Transverse colon (tissue), 4 donors: ENCODE measurements at regions not wholly inside any gene's neighbourhood (a gene's known extent, or its start where the extent isn't known, plus 50 kb on each side); places are given as distances from the start of the nearest gene placed in this dataset.
A peak's percentile ranks its signal among the peaks of the same experiment; 100 is the strongest.
"Not testable (repeated sequence)": the region's sequence is repeated elsewhere in the genome, so short reads cannot be mapped to it uniquely, and the experiment has no call there.

Experiments used
- DNase-seq: peaks from one replicate; pipeline ENCODE4 v3.0.0-alpha.2; 2019
- H3K27ac ChIP-seq, 4 donors: fragments of 200-600 bp; sonication (generic); 2 replicates each; pipeline ENCODE4 v1.5.1; 2016 to 2018; ENCODE audit warnings: inconsistent platforms in 4 of 4
- H3K27me3 ChIP-seq: fragments of 200-600 bp; sonication (generic); 2 replicates; pipeline ENCODE4 v1.5.1; 2017; ENCODE audit warnings: inconsistent platforms
- H3K36me3 ChIP-seq, 4 donors: fragments of 200-600 bp; sonication (generic); 2 replicates each; pipeline ENCODE4 v1.5.1; 2017 to 2019; ENCODE audit warnings: inconsistent platforms in 4 of 4
- H3K4me1 ChIP-seq, 4 donors: fragments of 200-600 bp; sonication (generic); 2 replicates each; pipeline ENCODE4 v1.5.1; 2017 to 2020; ENCODE audit warnings: inconsistent platforms in 4 of 4
- H3K4me3 ChIP-seq, 4 donors: fragments of 200-600 bp; sonication (generic); 1 replicate in 1 of 4; 2 replicates in 3 of 4; pipeline versions ENCODE4 v1.5.1 to v1.6.1; 2017 to 2019; ENCODE audit warnings: inconsistent platforms in 4 of 4
- H3K9me3 ChIP-seq, 2 donors: fragments of 200-600 bp; sonication (generic); 2 replicates each; pipeline ENCODE4 v1.5.1; 2017 to 2019; ENCODE audit warnings: inconsistent platforms in 2 of 2
- CTCF ChIP-seq, 5 experiments: fragments of 200-600 bp in 3 of 5; fragments of 450-650 bp in 2 of 5; sonication (generic) in 3 of 5; IDR thresholded peaks; 1 replicate in 2 of 5; 2 replicates in 3 of 5; pipeline ENCODE4 v1.5.1; 2016 to 2017; ENCODE audit warnings: antibody characterized with exemption in 5 of 5, inconsistent platforms in 3 of 5, mild to moderate bottlenecking in 2 of 5, moderate library complexity in 1 of 5
- EP300 ChIP-seq: sonication (generic); formaldehyde crosslinking; IDR thresholded peaks from one replicate; pipeline ENCODE4 v1.6.1; 2017; ENCODE audit warnings: antibody characterized with exemption, low read depth
- POLR2A ChIP-seq: fragments of 450-650 bp; IDR thresholded peaks from one replicate; pipeline ENCODE4 v1.6.1; 2016; ENCODE audit warnings: antibody characterized with exemption, mild to moderate bottlenecking, moderate library complexity
- POLR2AphosphoS5 ChIP-seq, 3 donors: sonication (generic); formaldehyde crosslinking; IDR thresholded peaks; one replicate each; pipeline ENCODE4 v1.6.1; 2016; ENCODE audit warnings: antibody characterized with exemption in 3 of 3
- WGBS, 2 donors: methylation state at CpG; one replicate each; pipeline ENCODE4 v1.1.5; 2018; ENCODE audit warnings: low coverage in 1 of 2; 5-methylcytosine and 5-hydroxymethylcytosine counted together
- in situ Hi-C, 4 donors: fragments of 200-750 bp; cut with MboI; loops; one replicate each; pipeline versions ENCODE4 v1.15.0 to v1.15.1; 2017; ENCODE audit warnings: low sequenced_read_pairs in 3 of 4, low pct_ligation_motif_present in 1 of 4, low pct_unique_long_range_greater_than_20kb in 1 of 4
- intact Hi-C: fragments of 100-400 bp; cut with DNase I; formaldehyde crosslinking; loops from one replicate; pipeline ENCODE4 v1.15.1; 2023; ENCODE audit warnings: low total_unique reads

- Histone ChIP-seq H3K9me3 (no peaks in the 10 kb centered on the region), H3K27ac (no peak overlapping the region), H3K4me1 (no peaks in the 10 kb centered on the region), H3K36me3 (no peaks in the 10 kb centered on the region), H3K27me3 (no peaks in the 10 kb centered on the region), H3K4me3 (no peak overlapping the region)
- in situ Hi-C loops = no loop called here
- WGBS, 2 donors = 68 to 71% methylated on average over 4 of the region's 4 CpGs
- TF ChIP-seq POLR2A (no peak), EP300 (no peak), CTCF (IDR thresholded peaks at IDR 0.05) (no peak), POLR2AphosphoS5 (IDR thresholded peaks at IDR 0.05) (no peak)
- no peak for DNase-seq
- intact Hi-C loops = no loop called here
These were observed 895.9 kb upstream of the ADGRL4 start for GRCh38 chr1:79902418-79902817.

- H3K27ac ChIP-seq = no peak overlapping the region
- intact Hi-C loops (no loop called here), in situ Hi-C loops (no loop called here)
- no peaks in the 10 kb centered on the region for H3K9me3 ChIP-seq
- H3K4me3 ChIP-seq = no peak overlapping the region
- H3K4me1 ChIP-seq = no peaks in the 10 kb centered on the region
- WGBS, 2 donors = 71 to 74% methylated on average over 4 of the region's 4 CpGs
- DNase-seq = no peak
- H3K36me3 ChIP-seq = no peaks in the 10 kb centered on the region
- TF ChIP-seq EP300 (no peak), POLR2AphosphoS5 (IDR thresholded peaks at IDR 0.05) (no peak), CTCF (IDR thresholded peaks at IDR 0.05) (no peak), POLR2A (no peak)
- H3K27me3 ChIP-seq = no peaks in the 10 kb centered on the region
These were observed 893.4 kb upstream of the ADGRL4 start for GRCh38 chr1:79899914-79900313.

- H3K4me3 ChIP-seq = no peak overlapping the region
- 65 to 83% methylated on average over 1 to 2 of the region's 2 CpGs for WGBS, 2 donors
- TF ChIP-seq EP300 (no peak), POLR2A (no peak), CTCF (IDR thresholded peaks at IDR 0.05) (no peak), POLR2AphosphoS5 (IDR thresholded peaks at IDR 0.05) (no peak)
- H3K4me1 ChIP-seq = no peaks in the 10 kb centered on the region
- H3K27me3 ChIP-seq = no peaks in the 10 kb centered on the region
- no peak overlapping the region for H3K27ac ChIP-seq
- no peak for DNase-seq
- no peaks in the 10 kb centered on the region for H3K9me3 ChIP-seq
- no peaks in the 10 kb centered on the region for H3K36me3 ChIP-seq
- intact Hi-C loops (no loop called here), in situ Hi-C loops (no loop called here)
These were observed 889.6 kb upstream of the ADGRL4 start for GRCh38 chr1:79896140-79896539.

GRCh38 chr1:79895573-79895972 is 889.0 kb upstream of the ADGRL4 start:
- Histone ChIP-seq H3K36me3 (no peaks in the 10 kb centered on the region), H3K27me3 (no peaks in the 10 kb centered on the region), H3K9me3 (no peaks in the 10 kb centered on the region), H3K4me1 (no peaks in the 10 kb centered on the region), H3K4me3 (no peak overlapping the region), H3K27ac (no peak overlapping the region)
- intact Hi-C loops = no loop called here
- 69 to 80% methylated on average over 1 to 2 of the region's 2 CpGs for WGBS, 2 donors
- in situ Hi-C loops = no loop called here
- no peak for DNase-seq
- TF ChIP-seq POLR2A = no peak
- no peak for TF ChIP-seq POLR2AphosphoS5 (IDR thresholded peaks at IDR 0.05)
- TF ChIP-seq CTCF (IDR thresholded peaks at IDR 0.05) = no peak
- no peak for TF ChIP-seq EP300

- WGBS, 2 donors = 60% methylated on average over 6 of the region's 6 CpGs; no CpG with 5 or more reads in 1 of the 2 donors
- H3K36me3 ChIP-seq, H3K4me3 ChIP-seq, in situ Hi-C loops, H3K27me3 ChIP-seq, intact Hi-C loops, H3K9me3 ChIP-seq, H3K27ac ChIP-seq, H3K4me1 ChIP-seq: not testable (repeated sequence)
- peak; percentile 9 for DNase-seq
These were observed 887.6 kb upstream of the ADGRL4 start for GRCh38 chr1:79894129-79894528.
